Osteocyte (in vitro differentiated cells): ENCODE measurements at regions not wholly inside any gene's neighbourhood (a gene's known extent, or its start where the extent isn't known, plus 50 kb on each side); places are given as distances from the start of the nearest gene placed in this dataset.
"Not testable (repeated sequence)": the region's sequence is repeated elsewhere in the genome, so short reads cannot be mapped to it uniquely, and the experiment has no call there.

Experiments
- DNase-seq: peaks from one replicate; pipeline ENCODE4 v3.0.0; 2021; ENCODE audit warnings: mixed read lengths; ENCODE audit not compliant: unreplicated experiment; ENCODE audit errors: extremely low spot score
- H3K27ac Mint-ChIP-seq: one replicate; pipeline ENCODE4 v1.8.0; 2021; ENCODE audit warnings: mild to moderate bottlenecking, mixed read lengths; ENCODE audit not compliant: unreplicated experiment
- H3K27me3 Mint-ChIP-seq: one replicate; pipeline ENCODE4 v1.8.0; 2021; ENCODE audit warnings: mixed read lengths; ENCODE audit not compliant: unreplicated experiment
- H3K36me3 Mint-ChIP-seq: one replicate; pipeline ENCODE4 v1.8.0; 2021; ENCODE audit warnings: mixed read lengths; ENCODE audit not compliant: unreplicated experiment
- H3K4me1 Mint-ChIP-seq: one replicate; pipeline ENCODE4 v1.8.0; 2021; ENCODE audit warnings: mixed read lengths; ENCODE audit not compliant: unreplicated experiment
- H3K4me3 Mint-ChIP-seq: one replicate; pipeline ENCODE4 v1.8.0; 2021; ENCODE audit warnings: mild to moderate bottlenecking, moderate library complexity, mixed read lengths; ENCODE audit not compliant: unreplicated experiment
- H3K9me3 Mint-ChIP-seq: one replicate; pipeline ENCODE4 v1.8.0; 2021; ENCODE audit warnings: mixed read lengths; ENCODE audit not compliant: unreplicated experiment
- CTCF ChIP-seq: fragments of 200-600 bp; sonication (generic); IDR thresholded peaks from 2 replicates; pipeline ENCODE4 v1.5.0; 2021; ENCODE audit warnings: antibody characterized with exemption, mild to moderate bottlenecking, moderate library complexity

GRCh38 chr3:89025185-89025584 is 82.2 kb upstream of the EPHA3 start:
- Mint-ChIP-seq H3K27ac (peak overlapping the region; percentile 56), H3K9me3 (no peaks in the 10 kb centered on the region), H3K36me3 (peaks cover 2% of the 10 kb centered on the region), H3K4me3 (peak overlapping the region; percentile 57), H3K27me3 (no peaks in the 10 kb centered on the region), H3K4me1 (peaks cover 24% of the 10 kb centered on the region)
- no peak for DNase-seq
- TF ChIP-seq CTCF: no peak

DNA sequence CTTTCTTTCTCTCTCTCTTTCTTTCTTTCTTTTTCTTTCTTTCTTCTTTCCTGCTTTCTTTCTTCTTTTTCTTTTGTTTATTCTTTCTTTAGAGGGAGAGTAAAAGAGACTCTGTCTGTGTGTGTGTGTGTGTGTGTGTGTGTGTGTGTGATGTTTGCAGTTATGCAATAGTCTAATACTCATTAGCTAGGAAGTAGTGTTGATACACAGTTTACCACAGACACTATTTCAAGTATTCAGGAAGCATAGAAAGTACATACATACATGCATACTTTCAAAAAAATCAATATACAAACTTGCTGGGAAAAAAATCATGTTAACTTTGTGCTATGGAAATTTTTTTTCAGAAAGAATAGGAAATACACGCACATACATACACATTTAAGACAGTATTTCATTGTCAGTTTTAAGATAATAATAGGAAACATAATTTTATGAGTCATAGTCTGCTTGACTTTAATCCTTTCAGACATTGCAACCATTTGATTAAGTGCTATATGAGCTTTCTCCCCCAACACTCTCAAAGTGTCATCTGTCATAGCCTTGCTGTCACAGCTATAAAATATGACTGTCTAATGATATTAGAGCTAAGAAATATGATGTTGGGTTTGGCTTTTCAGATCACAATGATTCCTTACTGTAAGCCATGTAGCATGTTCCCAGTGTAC is 74.9 kb upstream of the EPHA3 start:
- H3K9me3 Mint-ChIP-seq: peaks cover 6% of the 10 kb centered on the region
- H3K27me3 Mint-ChIP-seq: no peaks in the 10 kb centered on the region
- peak overlapping the region; percentile 5 for H3K27ac Mint-ChIP-seq
- no peak overlapping the region for H3K4me3 Mint-ChIP-seq
- DNase-seq: no peak
- no peak for TF ChIP-seq CTCF
- H3K4me1 Mint-ChIP-seq: peaks cover 19% of the 10 kb centered on the region
- H3K36me3 Mint-ChIP-seq: no peaks in the 10 kb centered on the region

DNA sequence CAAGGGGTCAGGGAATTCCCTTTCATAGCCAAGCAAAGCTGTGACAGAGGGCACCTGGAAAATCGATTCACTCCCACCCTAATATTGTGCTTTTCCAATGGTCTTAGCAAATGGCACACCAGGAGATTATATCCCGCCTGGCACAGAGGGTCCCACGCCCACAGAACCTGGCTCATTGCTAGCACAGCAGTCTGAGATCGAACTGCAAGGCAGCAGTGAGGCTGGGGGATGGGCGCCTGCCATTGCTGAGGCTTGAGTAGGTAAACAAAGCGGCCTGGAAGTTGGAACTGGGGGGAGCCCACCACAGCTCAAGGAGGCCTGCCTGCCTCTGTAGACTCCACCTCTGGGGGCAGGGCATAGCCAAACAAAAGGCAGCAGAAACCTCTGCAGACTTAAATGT is 72.7 kb upstream of the EPHA3 start:
- H3K4me1 Mint-ChIP-seq: peaks cover 19% of the 10 kb centered on the region
- not testable (repeated sequence) for H3K36me3 Mint-ChIP-seq, H3K27me3 Mint-ChIP-seq, H3K9me3 Mint-ChIP-seq, H3K27ac Mint-ChIP-seq, H3K4me3 Mint-ChIP-seq, DNase-seq

GRCh38 chr3:89038869-89039268 is 68.6 kb upstream of the EPHA3 start:
- no peak for DNase-seq
- Mint-ChIP-seq H3K27me3 (no peaks in the 10 kb centered on the region), H3K9me3 (no peaks in the 10 kb centered on the region), H3K36me3 (no peaks in the 10 kb centered on the region), H3K4me1 (peaks cover 27% of the 10 kb centered on the region), H3K27ac (no peak overlapping the region), H3K4me3 (no peak overlapping the region)
- no peak for TF ChIP-seq CTCF

- Mint-ChIP-seq H3K27ac (peak overlapping the region; percentile 56), H3K27me3 (no peaks in the 10 kb centered on the region), H3K9me3 (no peaks in the 10 kb centered on the region), H3K4me3 (no peak overlapping the region), H3K4me1 (peaks cover 27% of the 10 kb centered on the region), H3K36me3 (no peaks in the 10 kb centered on the region)
- DNase-seq: no peak
- no peak for TF ChIP-seq CTCF
Observed at GRCh38 chr3:89042236-89042835, 65.1 kb upstream of the EPHA3 start.
